Stimulated activated CD8-positive, alpha-beta memory T cell treated with anti-CD3 and anti-CD28 coated beads, Interleukin-12 subunit alpha, Interleukin-12 subunit beta, amount 100 ng/mL, for 4 hours (primary cell): ENCODE measurements at regions not wholly inside any gene's neighbourhood (a gene's known extent, or its start where the extent isn't known, plus 50 kb on each side); places are given as distances from the start of the nearest gene placed in this dataset.

Source experiments
- DNase-seq: peaks from one replicate; pipeline ENCODE4 v3.0.0-alpha.2; 2020; ENCODE audit warnings: low read depth

DNA sequence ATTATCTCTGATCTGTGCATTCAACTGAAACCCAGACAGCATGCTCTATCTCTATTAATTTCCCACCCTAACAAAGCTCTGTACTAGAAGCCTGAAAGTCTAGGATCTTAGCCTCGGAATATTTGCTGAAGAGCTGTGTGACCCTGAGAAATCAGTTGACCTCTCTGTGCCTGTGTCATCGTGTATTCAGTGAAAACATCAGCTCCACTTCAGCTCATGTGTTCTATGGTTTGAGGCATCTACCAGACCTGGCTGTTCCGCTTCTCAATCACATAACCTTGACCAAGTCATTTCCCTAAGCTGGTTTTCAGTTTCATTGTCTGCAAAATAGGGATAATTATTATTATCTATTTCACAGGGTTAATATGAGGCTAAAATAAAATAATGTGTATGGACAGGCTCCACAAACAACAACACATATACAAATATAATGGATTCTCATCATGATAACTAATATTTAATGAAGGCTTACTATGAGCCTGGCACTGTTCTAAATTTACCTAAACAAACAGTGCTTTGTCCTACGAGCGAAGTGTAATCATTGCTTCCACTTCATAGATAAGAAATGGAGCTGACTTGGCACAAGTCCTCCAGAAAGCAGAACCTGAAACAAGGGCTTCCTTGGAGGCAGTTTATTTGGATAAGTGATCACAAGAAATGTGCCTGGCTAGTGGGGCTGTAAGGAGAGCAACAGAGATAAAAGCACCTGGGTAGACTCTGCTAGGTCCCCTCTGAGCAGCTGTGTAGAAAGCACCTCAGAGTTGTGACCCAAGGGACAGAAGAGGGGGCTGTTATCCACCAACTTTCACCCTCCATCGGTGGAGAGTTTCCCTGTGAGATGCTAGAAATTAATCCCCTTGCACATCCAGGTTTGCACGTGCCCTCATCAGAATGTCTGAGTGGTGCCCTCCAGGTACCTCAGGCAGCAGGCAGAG, 356.9 kb downstream of the RAB28 start:
- no peak for DNase-seq

DNA sequence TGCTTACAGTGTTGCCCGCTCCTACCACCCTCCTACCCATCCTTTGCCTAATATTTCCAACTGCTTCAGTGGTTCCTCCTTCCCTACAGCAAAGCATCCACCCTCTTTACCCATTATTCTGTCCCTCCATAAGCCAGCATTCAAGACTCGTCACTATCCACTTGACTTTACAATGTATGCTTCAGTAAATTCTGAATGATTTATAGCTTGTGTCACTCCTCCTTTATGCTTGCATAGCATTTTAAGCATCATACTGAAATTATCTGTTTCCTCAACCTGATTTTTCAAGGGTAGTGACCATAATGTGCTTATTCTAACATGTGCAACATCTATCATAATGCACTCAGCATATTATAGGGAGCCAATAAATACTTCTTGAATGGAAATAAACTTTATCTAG, 365.5 kb downstream of the RAB28 start:
- no peak for DNase-seq

DNA sequence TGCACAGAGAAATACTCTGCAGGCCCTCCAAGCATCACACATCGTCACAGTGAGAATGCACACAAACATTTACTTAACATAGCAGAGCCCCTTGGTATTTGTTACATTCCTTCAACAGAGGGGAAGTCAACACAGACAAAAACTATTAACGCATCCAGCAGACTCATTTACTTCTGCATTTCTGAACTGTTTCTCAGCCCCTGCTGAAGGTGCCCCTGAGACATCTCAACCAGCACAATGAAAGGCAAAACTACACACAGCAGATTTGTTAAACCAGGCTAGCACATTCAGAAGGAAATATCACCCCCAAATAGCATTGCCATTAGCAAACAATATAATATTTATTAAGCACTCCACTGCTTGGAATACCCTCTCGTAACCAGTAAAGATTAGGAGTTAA, 367.0 kb downstream of the RAB28 start:
- no peak for DNase-seq

DNA sequence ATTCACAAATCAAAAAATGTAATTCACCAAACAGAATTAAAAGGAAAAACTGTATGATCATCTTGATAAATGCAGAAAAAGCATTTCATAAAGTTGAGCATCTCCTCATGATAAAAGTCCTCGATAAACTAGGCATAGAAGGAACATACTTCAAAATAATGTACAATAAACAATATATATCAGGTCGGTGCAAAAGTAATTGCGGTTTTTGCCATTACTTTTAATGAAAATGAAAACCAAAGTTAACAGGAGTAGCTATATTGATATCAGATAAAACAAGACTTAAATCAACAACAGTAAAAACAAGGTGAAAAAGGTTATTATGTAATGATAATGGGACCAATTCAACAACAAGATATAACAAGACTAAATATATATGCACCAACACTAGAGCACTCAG, 372.1 kb downstream of the RAB28 start:
- DNase-seq, result no peak

DNA sequence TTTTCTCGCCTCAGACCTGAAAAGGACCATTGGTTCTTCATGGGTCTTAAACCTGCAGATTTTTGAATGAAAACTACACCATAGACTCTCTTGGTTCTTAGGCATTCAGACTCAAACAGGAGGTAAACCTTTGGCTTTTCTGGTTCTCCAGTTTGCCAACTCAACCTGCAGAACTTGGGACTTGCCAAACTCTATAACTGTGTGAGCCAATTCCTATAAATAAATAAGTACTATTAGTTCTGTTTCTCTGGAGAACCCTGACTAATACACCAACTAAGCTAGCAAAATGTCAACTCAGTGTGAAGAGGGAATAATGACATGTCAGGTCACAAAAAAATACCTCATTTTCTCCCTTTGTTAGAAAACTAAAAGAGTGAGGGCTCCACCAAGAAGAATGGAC, 374.6 kb downstream of the RAB28 start:
- DNase-seq, result no peak

DNA sequence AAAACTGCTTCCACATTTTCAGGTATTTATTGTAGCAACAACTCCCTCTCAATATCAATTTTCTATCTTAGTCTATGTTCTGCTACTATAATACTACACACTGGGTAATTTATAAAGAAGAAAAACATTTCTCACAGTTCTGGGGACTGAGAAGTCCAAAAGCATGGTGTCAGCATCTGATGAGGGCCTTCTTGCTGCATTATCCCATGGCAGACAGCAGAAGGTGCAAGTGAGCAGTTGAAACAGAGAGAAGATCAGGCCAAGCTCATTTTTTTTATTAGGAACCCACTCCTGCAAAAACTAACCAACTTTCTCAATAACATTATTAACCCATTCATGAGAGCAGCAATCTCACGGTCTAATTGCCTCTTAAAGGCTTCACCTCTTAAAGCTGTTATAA, 376.0 kb downstream of the RAB28 start:
- DNase-seq, result no peak

DNA sequence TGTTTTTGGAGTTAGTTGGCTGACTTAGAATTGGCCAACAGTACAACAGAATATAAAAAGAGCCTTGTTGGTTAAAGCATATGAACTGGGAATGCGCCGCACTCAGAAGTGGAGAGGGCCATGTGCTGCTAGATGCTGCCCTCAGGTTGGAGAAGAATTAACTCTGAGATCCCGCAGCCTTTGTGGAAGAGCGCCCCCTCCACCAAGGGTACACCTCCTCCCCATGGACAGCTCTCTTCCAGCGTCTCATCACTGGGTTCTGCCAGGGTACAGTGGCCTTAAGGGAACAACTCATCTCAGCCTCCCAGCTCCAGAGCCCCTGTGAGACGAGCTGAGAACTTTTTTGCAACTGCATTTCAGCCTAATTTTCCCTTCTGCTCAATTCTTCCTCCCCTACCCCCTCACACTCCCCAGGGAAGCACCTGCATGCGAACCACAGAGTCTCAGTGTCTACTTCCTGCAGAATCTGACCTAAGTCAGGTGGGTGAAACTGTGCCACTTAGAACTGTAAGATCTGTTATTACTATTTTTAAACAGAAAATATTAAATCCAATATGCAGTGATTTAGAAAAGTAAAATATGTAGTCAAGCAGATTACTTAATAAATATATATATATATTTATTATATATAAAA, 380.6 kb downstream of the RAB28 start:
- DNase-seq, result no peak

DNA sequence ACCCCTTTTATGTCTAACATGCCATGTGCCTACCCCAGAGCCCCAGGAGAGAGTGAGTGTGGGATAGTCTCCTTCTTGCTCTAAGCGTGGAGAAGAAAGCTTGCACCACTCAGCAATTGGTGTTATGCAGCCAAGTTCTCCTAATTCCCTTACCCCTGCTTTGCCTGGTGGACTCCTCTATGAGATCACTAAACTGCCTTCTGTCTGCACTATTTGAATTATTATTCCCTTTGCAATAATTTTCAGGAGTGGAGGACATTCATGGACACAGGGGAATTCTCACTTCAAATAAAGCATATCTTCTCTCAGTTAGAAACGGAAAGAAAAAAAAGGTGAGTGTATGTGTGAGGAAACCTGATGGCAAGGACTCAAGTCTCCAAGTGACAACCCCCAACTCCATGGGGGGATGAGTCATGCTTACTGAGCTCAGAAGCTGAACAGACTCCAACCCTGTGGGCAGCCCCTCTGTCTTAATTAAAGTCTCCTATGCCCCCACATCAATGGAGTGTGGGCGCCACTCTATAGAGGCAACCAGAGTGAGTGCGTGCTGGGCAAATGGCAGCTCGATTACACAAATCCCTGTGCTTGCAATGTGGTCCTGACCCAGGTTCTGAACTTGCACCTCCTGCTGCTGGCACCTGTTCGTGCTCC, 381.9 kb downstream of the RAB28 start:
- DNase-seq, result no peak

DNA sequence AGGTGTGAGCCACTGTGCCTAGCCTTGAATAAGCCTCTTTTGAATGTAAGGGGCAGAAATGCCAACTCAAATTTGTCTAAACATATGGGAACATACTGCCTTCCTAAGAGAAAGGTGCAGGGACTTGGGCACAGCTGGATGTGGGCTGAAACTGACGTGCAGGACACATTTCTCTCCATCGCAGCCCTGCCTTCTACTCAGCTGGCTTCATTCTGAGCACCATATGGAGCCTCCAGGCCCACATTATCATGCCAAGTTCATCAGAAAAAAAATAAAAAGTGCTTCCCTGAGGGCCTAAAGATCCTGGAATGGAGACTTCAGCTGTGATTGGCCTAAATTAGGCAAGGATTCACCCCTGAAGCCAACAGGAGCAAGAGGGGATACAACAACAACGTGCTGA, 386.2 kb downstream of the RAB28 start:
- DNase-seq, result no peak

DNA sequence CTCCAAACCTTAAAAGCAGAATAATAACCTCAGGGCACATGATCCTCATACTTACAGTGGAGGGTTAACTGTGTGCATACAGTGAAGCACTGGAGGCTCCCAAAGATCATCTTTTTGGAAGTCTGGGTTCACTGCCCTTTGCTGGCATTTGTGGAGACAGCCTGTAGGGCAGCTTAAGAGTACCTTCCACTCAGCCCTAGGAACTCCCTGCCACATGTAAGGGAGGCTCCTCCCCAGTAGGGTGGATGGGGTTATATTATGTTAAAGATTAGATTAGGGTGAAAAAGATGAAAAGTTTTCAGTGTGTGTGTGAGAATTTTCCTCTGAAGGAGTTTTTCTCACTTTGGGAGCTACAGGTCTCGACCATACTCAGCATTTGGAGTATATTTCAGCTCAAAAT, 388.4 kb downstream of the RAB28 start:
- DNase-seq, result no peak

DNA sequence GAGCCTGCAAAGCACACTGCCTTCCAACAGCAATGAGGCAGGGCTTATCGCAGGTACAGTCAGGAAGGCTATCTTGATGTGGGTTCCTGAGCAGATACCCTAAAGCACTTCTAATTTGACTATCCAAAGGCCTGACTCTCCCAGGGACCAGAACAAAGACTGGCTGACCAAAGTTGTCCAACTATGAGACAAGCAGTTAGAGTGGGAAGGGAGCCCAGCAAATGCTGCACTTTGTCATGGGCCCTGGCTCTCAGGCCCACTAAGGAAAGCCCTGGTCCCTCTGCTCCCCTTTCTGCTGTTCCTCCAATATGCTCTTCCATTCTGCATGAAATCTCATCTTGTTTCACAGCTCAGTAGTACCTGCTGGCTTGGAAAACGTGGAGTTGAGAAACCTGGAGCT, 391.0 kb downstream of the RAB28 start:
- DNase-seq, result no peak

DNA sequence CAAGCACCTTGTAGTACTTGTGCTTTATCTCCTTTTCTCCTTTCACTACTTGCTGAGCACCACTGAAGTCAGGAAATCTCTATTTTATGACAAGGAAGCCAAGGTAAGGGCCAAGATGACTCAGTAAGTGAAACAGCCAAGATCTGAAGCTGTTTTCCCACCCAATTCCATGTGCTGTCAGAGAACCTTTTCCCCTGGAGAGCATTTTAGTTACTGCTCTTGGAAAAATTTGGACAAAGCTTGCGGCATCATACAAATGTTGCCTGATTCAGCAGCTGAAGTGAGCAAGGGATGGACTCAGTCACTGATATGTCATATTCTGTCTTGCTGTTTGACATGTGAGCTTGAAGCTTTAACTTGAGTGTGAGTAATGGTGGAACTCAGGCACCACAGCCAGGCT, 391.4 kb downstream of the RAB28 start:
- DNase-seq, result no peak

DNA sequence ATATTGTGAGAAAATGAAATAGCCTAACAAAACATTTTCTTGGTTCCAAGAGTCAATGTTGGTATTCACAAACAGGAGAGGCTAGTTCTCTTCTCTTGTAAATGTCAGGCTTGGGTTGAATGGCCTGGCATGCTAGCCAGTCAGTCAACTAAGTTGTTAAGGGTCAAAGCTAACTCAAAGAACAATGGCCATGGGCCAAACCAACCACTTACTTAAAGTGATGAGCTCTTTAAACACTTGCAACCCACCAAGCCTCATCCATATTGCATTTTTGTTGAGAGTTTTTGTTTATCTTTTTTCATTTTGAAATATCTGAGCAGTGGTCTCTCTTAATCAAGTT, 394.5 kb downstream of the RAB28 start:
- DNase-seq, result no peak

DNA sequence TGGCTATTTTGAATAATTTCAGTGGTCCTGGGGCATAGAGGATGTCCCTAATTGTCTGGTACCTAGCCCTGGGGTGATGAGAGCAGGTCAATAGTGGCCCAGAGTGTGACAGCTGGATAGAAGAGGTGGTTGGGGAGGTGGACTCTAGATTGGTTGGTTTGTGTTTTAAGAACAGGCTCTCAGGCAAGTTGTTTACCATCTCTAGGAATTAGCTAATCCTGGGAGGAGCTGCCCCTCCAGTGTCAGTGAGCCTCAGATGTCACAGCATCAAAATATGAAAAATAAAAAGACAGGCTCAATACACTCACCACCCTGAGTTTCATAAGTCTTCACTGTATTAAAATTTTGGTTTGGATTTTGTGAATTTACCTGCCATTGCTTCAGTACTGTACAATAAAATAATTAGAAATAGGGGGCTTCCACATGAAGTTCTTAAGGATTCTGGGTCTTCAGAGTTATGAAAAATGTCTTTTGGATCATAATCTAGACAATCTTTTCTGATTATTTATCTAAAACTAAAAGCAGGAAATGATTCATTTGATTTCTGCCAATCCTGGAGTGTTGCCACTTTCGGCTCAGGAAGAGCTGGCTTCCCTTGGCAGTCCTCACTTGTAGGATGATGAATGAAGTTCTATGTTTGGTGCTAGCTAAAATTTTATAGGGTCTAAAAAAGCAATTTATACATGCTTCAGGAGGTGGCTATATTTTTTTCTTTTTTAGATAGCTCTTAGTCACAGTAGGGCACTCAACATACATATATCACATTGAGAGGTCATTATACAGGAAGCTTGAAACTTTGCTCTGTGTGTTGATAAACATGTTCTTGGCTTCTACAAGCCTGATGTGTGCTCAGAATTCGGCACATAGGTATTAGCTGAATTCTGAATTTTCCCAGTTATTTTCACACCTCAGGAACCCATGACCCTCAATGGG, 395.1 kb downstream of the RAB28 start:
- no peak for DNase-seq

DNA sequence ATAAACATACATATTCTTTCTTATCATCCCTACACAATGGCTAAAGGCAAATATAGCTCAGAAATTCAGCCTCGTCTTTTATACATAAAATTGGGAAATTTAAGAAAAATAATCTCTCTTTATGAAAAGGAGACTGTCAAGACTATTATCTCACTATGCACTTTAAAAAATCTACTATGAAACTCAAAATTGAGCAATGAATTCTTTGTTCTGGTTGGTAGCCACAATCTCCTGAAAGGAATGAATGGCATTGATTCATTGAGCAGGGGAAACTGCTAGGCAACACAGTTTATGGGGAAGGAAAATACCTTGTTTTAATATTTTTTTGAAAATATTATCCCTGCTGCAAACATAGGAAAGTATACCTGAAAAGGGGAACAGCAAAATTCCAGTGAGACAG, 397.1 kb downstream of the RAB28 start:
- no peak for DNase-seq

DNA sequence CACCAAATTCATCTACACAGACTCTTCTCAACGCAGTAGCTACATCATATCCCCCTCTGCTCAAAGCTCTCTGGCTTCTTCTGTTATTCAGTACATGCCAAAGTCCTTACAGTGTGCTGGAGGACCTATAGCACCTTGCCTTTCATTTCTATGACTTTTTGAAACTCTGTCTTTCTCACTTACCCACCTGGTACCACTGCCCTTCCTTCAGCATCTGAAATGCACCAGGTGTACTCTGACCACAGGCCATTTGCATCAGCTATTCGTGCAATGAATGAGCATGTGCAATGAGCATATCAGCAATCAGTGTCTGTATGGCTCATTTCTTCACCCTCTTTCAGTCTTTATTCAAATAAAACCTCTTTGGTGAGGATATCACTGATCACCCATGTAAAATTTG, 399.9 kb downstream of the RAB28 start:
- no peak for DNase-seq

DNA sequence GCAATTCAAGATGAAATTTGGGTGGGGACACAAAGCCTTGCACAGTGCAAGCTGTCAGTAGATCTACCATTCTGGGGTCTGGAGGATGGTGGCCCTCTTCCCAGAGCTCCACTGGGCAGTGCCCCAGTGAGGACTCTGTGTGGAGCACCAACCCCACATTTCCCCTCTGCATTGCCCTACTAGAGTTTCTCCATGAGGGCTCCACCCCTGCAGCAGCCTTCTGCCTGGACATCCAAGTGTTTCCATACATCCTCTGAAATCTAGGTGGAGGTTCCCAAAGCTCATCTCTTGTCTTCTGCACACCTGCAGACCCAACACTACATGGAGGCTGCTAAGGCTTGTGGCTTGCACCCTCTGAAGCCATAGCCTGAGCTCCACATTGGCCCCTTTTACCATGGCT, 402.3 kb downstream of the RAB28 start:
- DNase-seq, result no peak

DNA sequence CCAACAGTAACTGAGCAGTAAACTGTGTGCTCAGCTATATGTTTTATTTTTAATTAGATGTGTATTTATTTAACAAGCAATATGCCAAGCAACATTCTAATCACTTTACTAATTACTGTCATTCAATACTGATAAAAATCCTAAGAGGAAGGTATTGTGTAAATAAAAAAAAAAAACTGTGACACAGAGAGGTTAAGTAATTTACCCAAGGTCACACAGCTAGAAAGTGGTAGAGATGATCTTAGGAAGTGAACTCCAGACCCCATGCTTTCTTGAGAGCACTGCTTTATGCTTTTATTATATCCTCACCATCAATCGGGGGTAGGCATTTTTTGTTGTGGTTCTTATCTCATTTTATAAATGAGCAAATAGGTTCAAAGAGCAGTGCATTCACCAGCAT, 417.1 kb downstream of the RAB28 start:
- no peak for DNase-seq

DNA sequence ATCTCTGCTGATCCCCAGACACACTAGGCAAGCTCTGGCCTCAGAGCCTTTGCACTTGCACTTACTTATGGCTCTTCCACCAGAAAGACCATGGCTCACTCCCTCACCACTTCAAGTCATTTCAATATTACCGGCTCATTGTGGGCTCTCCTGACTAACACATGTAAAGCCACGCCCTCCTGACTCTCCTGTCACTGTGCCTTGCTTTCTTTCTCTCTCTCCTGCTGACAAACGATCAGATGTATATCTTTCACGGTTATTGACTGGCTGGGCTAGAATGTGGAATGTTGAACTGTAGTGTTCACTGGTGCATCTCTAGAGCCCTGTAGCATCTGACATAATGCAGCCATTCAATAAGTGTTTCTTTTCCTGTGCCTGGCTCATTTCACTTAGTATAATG, 425.1 kb downstream of the RAB28 start:
- no peak for DNase-seq

DNA sequence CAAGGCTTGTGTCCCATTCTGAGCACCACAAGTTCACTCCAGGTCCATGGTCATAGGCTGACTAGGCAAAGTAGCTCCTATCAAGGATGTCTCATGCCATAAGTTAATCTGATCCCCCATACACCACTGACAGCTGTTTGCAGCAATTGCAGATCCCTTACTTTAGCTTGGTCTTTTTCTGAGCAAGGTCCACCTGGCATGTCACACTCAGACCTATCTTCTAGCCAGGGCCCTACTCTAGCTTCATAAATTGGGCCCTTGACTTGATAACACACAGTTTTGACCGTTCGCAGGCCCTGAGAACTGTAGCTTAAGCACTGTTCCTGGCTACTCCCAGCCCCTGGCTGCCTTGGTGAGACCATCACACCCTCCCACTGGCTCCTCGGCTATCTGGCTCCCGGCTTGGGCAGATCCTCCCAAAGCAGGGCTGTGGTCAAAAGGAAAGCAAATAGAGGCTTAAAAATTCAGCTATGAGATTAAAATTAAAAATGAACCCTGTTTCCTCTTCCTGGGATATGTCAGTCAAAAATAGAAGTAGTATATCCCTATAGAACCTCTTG, 427.4 kb downstream of the RAB28 start:
- DNase-seq, result no peak

DNA sequence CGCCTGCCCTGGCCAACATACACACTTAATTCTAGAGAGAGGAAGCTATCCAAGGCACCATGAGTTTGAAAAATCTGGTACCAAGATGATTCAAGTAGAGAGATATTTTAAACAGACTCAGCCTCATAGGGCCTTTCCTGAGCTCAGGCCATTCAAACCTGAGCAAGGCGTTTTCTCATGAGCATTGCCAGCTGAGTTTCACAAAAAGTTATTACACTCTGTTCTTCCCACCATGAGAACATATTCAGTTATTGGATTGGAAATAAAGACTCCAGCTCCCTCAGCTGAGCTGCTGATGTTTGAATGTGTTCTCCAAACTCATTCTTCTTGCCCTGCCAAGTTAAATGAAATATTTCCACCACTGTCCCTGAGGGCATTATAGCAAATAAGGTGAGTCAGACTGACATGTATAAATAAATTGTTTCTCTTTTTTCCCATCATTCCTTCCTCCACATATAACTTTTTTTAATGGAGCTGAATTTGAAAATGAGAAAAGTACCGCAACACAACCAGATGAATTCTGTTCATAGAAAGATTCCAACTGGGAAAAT, 429.6 kb downstream of the RAB28 start:
- no peak for DNase-seq

DNA sequence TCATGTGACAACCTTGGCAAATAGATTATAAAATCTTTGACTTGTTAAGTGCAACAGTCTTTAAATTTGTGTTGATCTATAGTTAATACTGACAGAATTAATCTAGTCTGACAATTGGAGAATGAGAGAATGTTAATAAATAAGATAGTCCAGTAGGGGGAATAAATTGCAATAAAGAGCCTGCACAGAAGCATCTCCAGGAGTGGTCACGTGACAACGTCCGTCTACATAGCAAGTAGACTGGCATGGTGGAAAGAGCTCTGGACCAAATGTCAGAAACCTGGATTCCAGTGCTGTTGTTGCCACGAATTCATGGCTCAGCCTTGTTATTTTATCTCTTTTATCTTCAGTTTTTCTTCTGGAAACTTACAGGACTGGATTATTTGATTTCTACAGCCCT, 436.5 kb downstream of the RAB28 start:
- no peak for DNase-seq
